Heart left ventricle (tissue), 13 donors: ENCODE measurements at regions not wholly inside any gene's neighbourhood (a gene's known extent, or its start where the extent isn't known, plus 50 kb on each side); places are given as distances from the start of the nearest gene placed in this dataset.

ENCODE experiments used
- POLR2A ChIP-seq, 2 donors: fragments of 450-650 bp; IDR thresholded peaks; one replicate each; pipeline ENCODE4 v1.6.1; 2017; ENCODE audit warnings: antibody characterized with exemption in 2 of 2, mild to moderate bottlenecking in 2 of 2, moderate library complexity in 2 of 2
- TF ChIP-seq, protein P1 (sequence below), 12 donors: fragments of 200-600 bp; sonication (generic) in 4 of 12; IDR thresholded peaks; one replicate each; pipeline versions ENCODE4 v1.5.0 to v1.8.0; 2018 to 2022; ENCODE audit warnings: antibody characterized with exemption in 12 of 12, mild to moderate bottlenecking in 5 of 12
- donor health status: ischemic (EF 13 %, LVEDD 7.1; RV severe dilation, severe dysfunction).
- donor health status: DM: no; HTN: yes; CAD: no.
- donor health status: DM: no; HTN: no; CAD: no.
- donor health status: ischemic (EF 25% LVEDD 6.9; RV normal size, moderate dysfunction).
- donor health status: ischemic (EF 25% LVEDD 5.7; RV mildly dilated, moderate dysfunction).
- donor health status: ischemic (EF 35%, LVEDD 5.7; RV mildly dilated, moderate dysfunction).
- donor health status: nonischemic (EF 11% LVEDD 7.7; RV severe dilation, severe dysfunction).
- donor health status: DM: yes; HTN: yes; CAD: no.
- donor health status: PGD.
- donor health status: ischemic (EF 29% LVEDD 5.4; RV normal size, mild dysfunction).
- donor health status: nonischemic (EF 23%, LVEDD 6.1; RV moderate dilation, normal function).

DNA sequence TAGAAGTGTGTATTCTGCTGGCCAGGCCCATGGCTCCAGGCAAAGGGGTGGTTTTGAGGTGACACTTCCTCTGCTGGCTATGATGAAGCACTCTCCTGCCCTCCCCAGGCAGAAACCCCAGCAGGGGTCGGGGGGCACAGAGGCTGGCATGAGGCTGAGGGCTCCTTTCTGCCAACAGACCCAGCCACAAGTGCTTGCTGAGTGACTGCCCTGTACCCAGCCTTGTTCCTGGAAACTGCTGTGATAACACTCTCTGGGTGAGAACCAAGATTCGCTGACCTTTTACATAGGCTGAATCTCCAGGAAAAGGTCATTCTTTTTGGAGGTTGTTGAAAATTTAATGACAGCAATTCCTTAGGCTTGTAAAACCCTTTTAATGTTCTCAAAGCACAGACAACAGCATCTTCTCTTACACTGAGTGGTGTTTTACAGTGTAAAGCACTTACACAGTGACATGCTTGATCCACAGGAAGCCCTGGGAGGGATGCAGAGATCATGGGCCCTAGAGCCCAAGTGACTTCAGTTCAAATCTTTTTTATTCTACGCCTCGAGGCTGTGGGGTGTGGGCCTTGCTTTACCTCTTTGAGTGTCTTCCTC lies 155.5 kb upstream of the FGGY start:
- TF ChIP-seq, protein P1, sequence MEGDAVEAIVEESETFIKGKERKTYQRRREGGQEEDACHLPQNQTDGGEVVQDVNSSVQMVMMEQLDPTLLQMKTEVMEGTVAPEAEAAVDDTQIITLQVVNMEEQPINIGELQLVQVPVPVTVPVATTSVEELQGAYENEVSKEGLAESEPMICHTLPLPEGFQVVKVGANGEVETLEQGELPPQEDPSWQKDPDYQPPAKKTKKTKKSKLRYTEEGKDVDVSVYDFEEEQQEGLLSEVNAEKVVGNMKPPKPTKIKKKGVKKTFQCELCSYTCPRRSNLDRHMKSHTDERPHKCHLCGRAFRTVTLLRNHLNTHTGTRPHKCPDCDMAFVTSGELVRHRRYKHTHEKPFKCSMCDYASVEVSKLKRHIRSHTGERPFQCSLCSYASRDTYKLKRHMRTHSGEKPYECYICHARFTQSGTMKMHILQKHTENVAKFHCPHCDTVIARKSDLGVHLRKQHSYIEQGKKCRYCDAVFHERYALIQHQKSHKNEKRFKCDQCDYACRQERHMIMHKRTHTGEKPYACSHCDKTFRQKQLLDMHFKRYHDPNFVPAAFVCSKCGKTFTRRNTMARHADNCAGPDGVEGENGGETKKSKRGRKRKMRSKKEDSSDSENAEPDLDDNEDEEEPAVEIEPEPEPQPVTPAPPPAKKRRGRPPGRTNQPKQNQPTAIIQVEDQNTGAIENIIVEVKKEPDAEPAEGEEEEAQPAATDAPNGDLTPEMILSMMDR (IDR thresholded peaks at IDR 0.05), result peak in 3 of 12 donors; percentile 15 to 44 (median 34)
- no peak for TF ChIP-seq POLR2A (IDR thresholded peaks at IDR 0.05)
